Liver (tissue), 7 donors: ENCODE measurements at regions not wholly inside any gene's neighbourhood (a gene's known extent, or its start where the extent isn't known, plus 50 kb on each side); places are given as distances from the start of the nearest gene placed in this dataset.

ENCODE experiments used
- DNase-seq: peaks from one replicate; pipeline ENCODE4 v3.0.0-alpha.2; 2017; ENCODE audit warnings: low spot score
- H3K27ac ChIP-seq, 2 donors: one replicate each; pipeline ENCODE4 v1.7.0; 2013; ENCODE audit warnings: inconsistent platforms in 2 of 2, low read length in 2 of 2, control low read depth in 1 of 2, low read depth in 1 of 2, mild to moderate bottlenecking in 1 of 2
- H3K27me3 ChIP-seq, 4 donors: one replicate each; pipeline versions ENCODE4 v1.6.1 to v1.7.0; 2013; ENCODE audit warnings: low read length in 3 of 4, inconsistent platforms in 1 of 4, mild to moderate bottlenecking in 1 of 4, moderate library complexity in 1 of 4; ENCODE audit not compliant: control insufficient read depth in 4 of 4, insufficient read depth in 4 of 4
- H3K36me3 ChIP-seq, 4 donors: one replicate each; pipeline versions ENCODE4 v1.6.1 to v1.7.0; 2013; ENCODE audit warnings: low read length in 3 of 4, mild to moderate bottlenecking in 3 of 4, low read depth in 1 of 4, moderate library complexity in 1 of 4; ENCODE audit not compliant: control insufficient read depth in 4 of 4, insufficient read depth in 3 of 4
- H3K4me1 ChIP-seq, 4 donors: one replicate each; pipeline versions ENCODE4 v1.6.1 to v1.7.0; 2013; ENCODE audit warnings: low read length in 3 of 4, mild to moderate bottlenecking in 3 of 4, moderate library complexity in 1 of 4; ENCODE audit not compliant: control insufficient read depth in 4 of 4, insufficient read depth in 4 of 4
- H3K4me3 ChIP-seq, 3 donors: one replicate each; pipeline versions ENCODE4 v1.6.1 to v1.7.0; 2013; ENCODE audit warnings: low read length in 3 of 3, control low read depth in 1 of 3, low read depth in 1 of 3, mild to moderate bottlenecking in 1 of 3
- H3K9ac ChIP-seq, 2 donors: one replicate each; pipeline ENCODE4 v1.7.0; 2013; ENCODE audit warnings: low read length in 2 of 2, mild to moderate bottlenecking in 2 of 2, moderate library complexity in 2 of 2, control low read depth in 1 of 2, low read depth in 1 of 2
- H3K9me3 ChIP-seq, 4 donors: one replicate each; pipeline versions ENCODE4 v1.6.1 to v1.7.0; 2013; ENCODE audit warnings: low read length in 3 of 4; ENCODE audit not compliant: control insufficient read depth in 4 of 4
- EGR1 ChIP-seq, 2 donors: IDR thresholded peaks; 2 replicates each; pipeline ENCODE4 v1.6.1; 2016 to 2018; ENCODE audit warnings: antibody characterized with exemption in 2 of 2, low read depth in 2 of 2
- FOXA1 ChIP-seq: IDR thresholded peaks from 2 replicates; pipeline ENCODE4 v1.6.1; 2016; ENCODE audit warnings: antibody characterized with exemption
- FOXA2 ChIP-seq: IDR thresholded peaks from 2 replicates; pipeline ENCODE4 v1.6.1; 2016; ENCODE audit warnings: antibody characterized with exemption
- GABPA ChIP-seq, 2 donors: IDR thresholded peaks in 1 of 2; conservative IDR thresholded peaks in 1 of 2; 2 replicates each; pipeline ENCODE4 v1.6.1; 2016; ENCODE audit warnings: antibody characterized with exemption in 2 of 2, mild to moderate bottlenecking in 1 of 2, moderate library complexity in 1 of 2
- HNF4A ChIP-seq, 2 donors: conservative IDR thresholded peaks; 2 replicates each; pipeline ENCODE4 v1.6.1; 2016; ENCODE audit warnings: antibody characterized with exemption in 2 of 2, mild to moderate bottlenecking in 2 of 2
- HNF4G ChIP-seq: IDR thresholded peaks from 2 replicates; pipeline ENCODE4 v1.6.1; 2016; ENCODE audit warnings: antibody characterized with exemption
- NR2F2 ChIP-seq: IDR thresholded peaks from 2 replicates; pipeline ENCODE4 v1.6.1; 2016; ENCODE audit warnings: antibody characterized with exemption
- RAD21 ChIP-seq, 2 donors: IDR thresholded peaks; 2 replicates each; pipeline ENCODE4 v1.6.1; 2016; ENCODE audit warnings: antibody characterized with exemption in 2 of 2, mild to moderate bottlenecking in 2 of 2
- RXRA ChIP-seq, 2 donors: IDR thresholded peaks; 2 replicates each; pipeline ENCODE4 v1.6.1; 2017 to 2018; ENCODE audit warnings: antibody characterized with exemption in 2 of 2, mild to moderate bottlenecking in 1 of 2
- SP1 ChIP-seq: IDR thresholded peaks from 2 replicates; pipeline ENCODE4 v1.6.1; 2018; ENCODE audit warnings: antibody characterized with exemption, mild to moderate bottlenecking
- YY1 ChIP-seq: IDR thresholded peaks from 2 replicates; pipeline ENCODE4 v1.6.1; 2016; ENCODE audit warnings: antibody characterized with exemption, mild to moderate bottlenecking
- WGBS: extraction: QIAGEN DNeasy Blood & Tissue Kit; methylation state at CpG from one replicate; pipeline ENCODE4 v1.1.7; 2013; 5-methylcytosine and 5-hydroxymethylcytosine counted together
- TF ChIP-seq, protein P1 (sequence below): IDR thresholded peaks from 2 replicates; pipeline ENCODE4 v1.6.1; 2016; ENCODE audit warnings: antibody characterized with exemption
- TF ChIP-seq, protein P2 (sequence below): IDR thresholded peaks from 2 replicates; pipeline ENCODE4 v1.6.1; 2016; ENCODE audit warnings: antibody characterized with exemption
- donor health status: healthy.
- donor health status: healthy.
- donor health status: healthy.
- donor health status: healthy.

DNA sequence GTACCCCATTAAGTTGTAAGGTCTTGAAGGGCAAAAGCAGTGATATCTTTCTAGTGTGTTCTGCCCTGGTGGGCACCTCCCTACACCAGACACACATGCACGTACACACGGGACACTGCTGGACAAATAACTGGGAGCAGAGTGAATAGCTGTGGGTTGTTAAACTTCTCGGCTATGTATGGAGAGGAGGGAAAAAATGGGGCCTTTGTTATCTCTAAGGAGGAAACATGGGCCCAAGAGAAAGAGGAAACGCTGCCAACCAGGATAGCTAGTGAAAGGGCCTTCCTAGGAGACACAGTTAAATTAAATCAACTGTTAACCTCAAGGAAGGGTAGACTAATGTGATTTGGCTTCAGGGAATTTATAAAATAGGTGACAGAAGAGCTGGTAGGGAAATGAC lies 169.7 kb downstream of the MYLK4 start:
- H3K4me3 ChIP-seq = no peak overlapping the region
- peaks cover 0 to 4% (median 0%) of the 10 kb centered on the region in 4 donors for H3K27me3 ChIP-seq
- DNase-seq = no peak
- H3K27ac ChIP-seq = no peak overlapping the region
- H3K4me1 ChIP-seq = no peaks in the 10 kb centered on the region
- 69% methylated on average over 4 of the region's 4 CpGs for WGBS
- no peaks in the 10 kb centered on the region for H3K36me3 ChIP-seq
- no peak overlapping the region for H3K9ac ChIP-seq
- no peak for TF ChIP-seq YY1
- H3K9me3 ChIP-seq = no peaks in the 10 kb centered on the region

DNA sequence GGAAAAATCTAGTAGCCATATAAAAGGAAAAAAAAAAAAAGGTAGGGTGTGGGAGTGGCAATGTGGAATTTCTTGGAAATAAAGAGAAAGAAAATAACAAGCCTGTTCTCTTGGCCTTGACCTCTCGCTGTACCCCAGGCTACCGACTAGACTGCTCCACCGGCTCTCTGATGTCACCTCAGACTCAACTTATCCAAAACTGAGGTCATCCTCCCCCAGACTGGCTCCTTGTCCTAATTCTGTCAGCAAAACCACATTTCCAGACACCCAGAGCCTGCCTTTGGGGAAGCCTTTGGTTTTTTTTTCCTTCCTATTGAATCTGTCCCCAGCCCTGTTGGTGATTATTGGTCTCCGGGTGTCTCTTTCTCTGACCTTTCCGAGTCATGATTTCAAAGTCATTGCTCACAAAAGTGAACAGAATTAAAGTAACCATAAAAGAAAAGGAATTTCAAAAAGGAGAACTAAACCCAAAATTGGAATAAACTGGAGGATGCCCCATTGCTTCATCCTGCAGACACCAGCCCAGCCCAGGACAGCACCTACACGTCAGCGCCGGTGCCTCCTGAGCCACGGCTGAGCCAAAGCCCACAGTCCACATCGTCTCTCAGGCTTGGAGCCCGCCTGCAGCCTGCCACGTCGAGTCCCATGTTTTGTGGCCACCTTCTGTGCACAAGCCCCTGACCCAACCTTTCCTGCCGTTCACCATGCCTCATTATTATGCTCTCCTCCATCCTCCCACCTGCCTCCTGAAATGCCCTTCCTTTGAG lies 170.7 kb downstream of the MYLK4 start:
- no peaks in the 10 kb centered on the region for H3K4me1 ChIP-seq
- DNase-seq = no peak
- H3K36me3 ChIP-seq = no peaks in the 10 kb centered on the region
- peaks cover 0 to 2% (median 0%) of the 10 kb centered on the region in 4 donors for H3K9me3 ChIP-seq
- TF ChIP-seq FOXA1 (no peak), EGR1 (IDR thresholded peaks at IDR 0.05; ENCODE audit: low read depth in 2 of 2) (no peak), GABPA (IDR thresholded peaks at IDR 0.05 in 1 of 2, conservative IDR thresholded peaks at IDR 0.05 in 1 of 2) (no peak), HNF4A (conservative IDR thresholded peaks at IDR 0.05) (no peak), RAD21 (IDR thresholded peaks at IDR 0.05) (no peak), YY1 (no peak), FOXA2 (no peak), SP1 (no peak)
- no peak overlapping the region for H3K9ac ChIP-seq
- WGBS = 89% methylated on average over 14 of the region's 14 CpGs
- H3K27ac ChIP-seq = peak overlapping the region in 1 of 2 donors; percentile 16
- H3K27me3 ChIP-seq = peaks cover 0 to 4% (median 0%) of the 10 kb centered on the region in 4 donors
- no peak overlapping the region for H3K4me3 ChIP-seq

DNA sequence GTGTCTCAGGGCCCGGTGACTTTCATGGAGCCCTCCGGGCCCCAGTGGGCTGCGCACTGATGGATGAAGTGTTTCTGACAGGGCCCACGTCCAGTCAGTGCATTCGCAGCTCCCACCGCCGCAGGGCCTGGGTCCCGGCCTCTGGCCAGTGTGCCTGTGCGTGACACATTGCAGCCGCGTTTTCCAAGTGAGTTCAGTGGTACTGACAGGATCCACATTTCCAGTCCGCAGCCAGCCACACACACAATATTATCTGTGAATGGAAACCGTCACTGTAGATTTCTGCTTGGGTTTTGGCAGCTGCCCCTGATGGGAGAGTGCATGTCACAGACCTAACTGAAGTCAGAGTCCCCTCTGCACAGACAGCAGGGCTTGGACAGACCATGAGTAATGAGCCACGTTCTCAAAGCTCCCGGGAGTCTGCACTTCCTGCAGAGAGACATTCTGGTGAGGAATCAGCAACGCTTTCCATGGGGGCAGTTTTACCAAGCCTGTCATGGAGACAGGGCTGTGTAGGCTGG lies 171.4 kb downstream of the MYLK4 start:
- WGBS = 75% methylated on average over 16 of the region's 16 CpGs
- TF ChIP-seq, protein P1, sequence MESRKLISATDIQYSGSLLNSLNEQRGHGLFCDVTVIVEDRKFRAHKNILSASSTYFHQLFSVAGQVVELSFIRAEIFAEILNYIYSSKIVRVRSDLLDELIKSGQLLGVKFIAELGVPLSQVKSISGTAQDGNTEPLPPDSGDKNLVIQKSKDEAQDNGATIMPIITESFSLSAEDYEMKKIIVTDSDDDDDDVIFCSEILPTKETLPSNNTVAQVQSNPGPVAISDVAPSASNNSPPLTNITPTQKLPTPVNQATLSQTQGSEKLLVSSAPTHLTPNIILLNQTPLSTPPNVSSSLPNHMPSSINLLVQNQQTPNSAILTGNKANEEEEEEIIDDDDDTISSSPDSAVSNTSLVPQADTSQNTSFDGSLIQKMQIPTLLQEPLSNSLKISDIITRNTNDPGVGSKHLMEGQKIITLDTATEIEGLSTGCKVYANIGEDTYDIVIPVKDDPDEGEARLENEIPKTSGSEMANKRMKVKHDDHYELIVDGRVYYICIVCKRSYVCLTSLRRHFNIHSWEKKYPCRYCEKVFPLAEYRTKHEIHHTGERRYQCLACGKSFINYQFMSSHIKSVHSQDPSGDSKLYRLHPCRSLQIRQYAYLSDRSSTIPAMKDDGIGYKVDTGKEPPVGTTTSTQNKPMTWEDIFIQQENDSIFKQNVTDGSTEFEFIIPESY = no peak
- TF ChIP-seq RXRA (IDR thresholded peaks at IDR 0.05) (peak in 1 of 2 donors; percentile 14), HNF4G (no peak), NR2F2 (peak; percentile 3), GABPA (IDR thresholded peaks at IDR 0.05 in 1 of 2, conservative IDR thresholded peaks at IDR 0.05 in 1 of 2) (no peak)
- TF ChIP-seq, protein P2, sequence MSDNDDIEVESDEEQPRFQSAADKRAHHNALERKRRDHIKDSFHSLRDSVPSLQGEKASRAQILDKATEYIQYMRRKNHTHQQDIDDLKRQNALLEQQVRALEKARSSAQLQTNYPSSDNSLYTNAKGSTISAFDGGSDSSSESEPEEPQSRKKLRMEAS = no peak

More for the DNA sequence above, 171.4 kb downstream of the MYLK4 start:
- Histone ChIP-seq H3K27ac (peak overlapping the region; percentile 20 to 31), H3K36me3 (no peaks in the 10 kb centered on the region), H3K9ac (no peak overlapping the region), H3K4me3 (no peak overlapping the region), H3K4me1 (no peaks in the 10 kb centered on the region), H3K9me3 (peaks cover 0 to 2% (median 0%) of the 10 kb centered on the region in 4 donors), H3K27me3 (peaks cover 0 to 4% (median 0%) of the 10 kb centered on the region in 4 donors)
- peak; percentile 31 for DNase-seq
